HG02870 (cell line): ENCODE measurements at regions not wholly inside any gene's neighbourhood (a gene's known extent, or its start where the extent isn't known, plus 50 kb on each side); places are given as distances from the start of the nearest gene placed in this dataset.

Experiments used
- ATAC-seq: cut with Tn5 transposase; IDR thresholded peaks from one replicate; pipeline ENCODE4 v1.9.1; 2021; ENCODE audit warnings: mild to moderate bottlenecking, moderate library complexity; ENCODE audit not compliant: unreplicated experiment

- ATAC-seq: no peak
Observed at GRCh38 chr2:195606179-195606578, 50.8 kb upstream of the SLC39A10 start.

GRCh38 chr2:195604706-195605105, 52.3 kb upstream of the SLC39A10 start:
- ATAC-seq: no peak

- no peak for ATAC-seq
Observed at GRCh38 chr2:195603998-195604397, 53.0 kb upstream of the SLC39A10 start.

GRCh38 chr2:195603408-195603807, 53.6 kb upstream of the SLC39A10 start:
- no peak for ATAC-seq

DNA sequence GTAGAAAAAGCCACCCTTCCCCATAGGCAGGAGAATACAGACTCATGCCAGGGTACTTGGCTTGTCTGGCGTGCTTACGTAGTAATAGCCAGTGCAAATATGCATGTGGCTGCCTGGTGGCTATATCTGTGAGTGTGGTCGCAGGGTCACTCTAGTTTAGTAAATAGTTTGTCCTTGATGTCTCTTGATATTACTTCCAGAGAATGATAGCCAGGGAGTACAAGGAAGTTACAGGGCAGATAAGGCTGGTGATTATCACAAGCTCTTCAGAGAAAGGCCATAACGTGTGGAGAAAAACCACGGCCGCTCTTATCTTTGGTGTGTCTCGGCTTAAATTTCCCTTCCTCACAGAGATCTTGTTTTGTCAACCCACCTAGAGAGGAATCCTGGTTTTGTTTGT, 54.3 kb upstream of the SLC39A10 start:
- ATAC-seq: no peak

GRCh38 chr2:195601361-195601760, 55.7 kb upstream of the SLC39A10 start:
- ATAC-seq: no peak

DNA sequence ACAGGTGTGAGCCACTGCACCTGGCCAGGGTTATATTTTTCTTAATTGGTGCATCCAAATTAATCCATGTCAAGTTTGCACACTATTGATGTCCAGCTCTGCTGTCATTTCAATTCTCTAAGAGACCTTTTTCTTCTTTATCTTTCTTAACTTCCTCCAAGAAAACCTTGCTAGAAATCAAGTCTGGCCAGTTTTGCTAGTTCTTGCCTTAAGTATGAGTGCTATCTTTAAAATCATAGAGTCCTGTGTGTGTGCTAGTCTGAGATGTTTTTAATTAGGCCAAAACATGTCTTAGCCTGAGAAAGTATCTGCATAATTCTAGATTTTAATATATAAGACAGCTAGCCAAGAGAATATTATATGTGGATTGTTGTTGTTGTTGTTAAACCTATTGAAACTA, 56.2 kb upstream of the SLC39A10 start:
- no peak for ATAC-seq

DNA sequence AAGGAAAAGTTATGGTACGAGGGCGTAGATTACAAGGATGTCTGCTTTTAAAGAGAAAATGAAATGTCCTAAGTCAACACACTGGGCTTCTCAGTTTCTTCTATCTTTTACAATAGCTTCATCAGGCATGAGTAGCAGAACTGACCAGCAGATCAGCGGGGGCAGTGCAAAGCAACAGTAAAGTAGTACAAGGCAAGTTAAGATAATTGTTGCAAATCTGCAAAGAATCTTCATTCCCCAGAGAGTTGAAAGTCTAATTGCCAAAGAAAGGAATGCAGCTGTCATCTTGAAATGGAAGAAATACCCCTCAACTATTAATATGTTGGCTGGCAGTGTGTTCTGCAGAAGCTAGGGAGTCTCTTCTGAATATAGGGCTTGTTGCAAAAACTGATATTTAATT, 60.2 kb upstream of the SLC39A10 start:
- ATAC-seq: no peak

DNA sequence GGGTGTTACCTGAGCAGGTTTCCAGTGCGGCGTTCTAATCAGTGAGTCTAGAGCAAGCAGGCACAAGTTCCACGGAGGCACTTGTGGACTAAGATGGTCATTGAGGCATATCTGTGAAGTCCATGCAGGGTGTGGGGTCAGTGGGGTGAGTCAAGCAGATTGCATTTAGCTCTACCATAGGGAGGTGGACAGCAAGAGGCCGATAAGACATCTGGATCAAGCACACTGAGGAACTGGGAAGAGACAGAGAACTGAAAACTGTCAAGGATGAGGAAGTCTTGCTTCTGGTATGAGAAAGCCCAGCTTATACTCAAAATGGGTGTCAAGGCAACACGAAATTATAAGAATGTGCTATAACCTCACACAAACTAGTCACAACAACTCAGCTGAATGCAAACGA, 61.2 kb upstream of the SLC39A10 start:
- no peak for ATAC-seq

GRCh38 chr2:195594919-195595694, 61.9 kb upstream of the SLC39A10 start:
- ATAC-seq: no peak

- ATAC-seq: no peak
Observed at GRCh38 chr2:195594248-195594647, 62.8 kb upstream of the SLC39A10 start.

DNA sequence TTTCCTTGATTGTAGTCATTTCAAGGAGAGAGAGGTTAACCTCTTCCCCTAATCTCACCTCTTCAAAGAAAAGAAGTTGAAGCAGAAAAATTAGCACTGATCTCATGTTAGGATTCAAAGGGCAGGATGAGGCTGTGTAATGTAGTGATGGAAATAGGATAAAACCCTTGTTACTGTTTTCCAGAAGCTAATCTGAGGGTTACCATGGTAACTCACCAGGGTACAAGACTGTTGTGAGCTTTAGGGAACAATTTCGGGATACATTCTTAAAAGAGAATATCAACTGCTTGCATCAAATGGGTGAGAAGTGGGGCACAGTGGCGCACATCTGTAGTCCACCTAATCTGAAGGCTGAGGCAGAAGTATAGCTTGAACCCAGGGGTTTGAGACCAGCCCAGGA, 64.9 kb upstream of the SLC39A10 start:
- ATAC-seq: no peak

- ATAC-seq: no peak
Observed at GRCh38 chr2:195590861-195591205, 66.2 kb upstream of the SLC39A10 start.

GRCh38 chr2:195590199-195590860, 66.7 kb upstream of the SLC39A10 start:
- ATAC-seq: no peak

- no peak for ATAC-seq
Observed at GRCh38 chr2:195587966-195588365, 69.1 kb upstream of the SLC39A10 start.

GRCh38 chr2:195586062-195586714, 70.8 kb upstream of the SLC39A10 start:
- no peak for ATAC-seq

GRCh38 chr2:195582188-195582587, 74.8 kb upstream of the SLC39A10 start:
- no peak for ATAC-seq

DNA sequence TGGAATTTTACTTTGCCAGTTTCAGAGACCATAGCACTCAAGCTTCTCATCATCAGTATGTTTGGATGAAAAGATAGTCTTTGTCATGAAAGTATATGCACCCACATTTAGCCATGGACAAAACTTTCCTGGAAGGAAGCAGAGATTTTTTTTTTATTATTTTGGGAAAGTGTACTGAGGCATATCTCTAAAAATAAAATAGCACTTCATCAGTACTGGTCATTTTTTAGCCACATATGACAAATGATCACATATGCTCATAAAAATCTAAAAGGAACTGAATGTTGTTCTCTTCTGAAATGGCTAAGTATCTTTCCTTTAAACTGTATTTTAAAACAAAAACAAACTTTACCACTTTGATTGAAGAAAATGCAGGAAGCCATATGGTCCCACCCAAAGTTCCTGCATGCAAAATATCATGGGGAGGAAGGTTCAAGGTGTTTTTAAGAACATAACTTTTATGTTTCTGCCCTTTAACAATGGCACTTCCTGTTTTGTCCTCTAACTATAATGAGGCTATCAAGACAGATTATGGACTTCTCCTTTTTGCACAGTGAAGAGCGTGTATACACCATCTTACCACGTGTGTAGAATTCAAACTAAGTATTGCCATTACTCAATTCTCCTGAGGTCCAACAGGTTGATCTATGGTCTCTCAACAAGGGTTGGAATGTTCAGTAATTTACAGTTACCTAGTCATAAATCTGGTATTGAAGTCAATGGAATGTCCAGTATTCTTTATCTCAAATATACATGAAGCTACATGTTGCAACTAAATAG, 77.1 kb upstream of the SLC39A10 start:
- ATAC-seq: peak; percentile 59

DNA sequence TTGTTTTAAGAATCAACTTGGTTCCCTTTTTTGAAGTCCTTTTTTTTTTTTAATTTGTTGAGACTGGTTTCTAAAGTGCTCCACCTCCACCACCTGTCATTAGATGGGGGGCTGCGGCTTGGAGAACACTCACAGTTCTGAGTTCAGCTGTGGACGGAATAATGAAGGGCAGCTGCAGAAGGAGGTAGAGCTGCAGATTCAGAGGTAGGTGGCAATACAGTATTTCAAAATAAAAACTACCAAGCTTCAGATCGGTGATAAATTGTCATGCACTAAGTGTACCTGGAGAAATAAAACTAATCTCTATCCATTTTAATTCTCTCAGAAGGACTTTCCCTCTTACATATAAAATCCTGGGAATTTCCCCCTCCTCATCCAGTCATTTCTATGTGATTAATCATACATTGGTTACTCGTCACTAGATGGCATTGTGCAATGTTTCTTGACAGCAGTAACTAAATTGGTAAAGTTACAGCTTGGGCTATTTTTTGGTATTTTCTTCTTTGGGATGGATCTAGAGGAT, 81.1 kb upstream of the SLC39A10 start:
- peak; percentile 56 for ATAC-seq

- ATAC-seq: no peak
Observed at GRCh38 chr2:195575016-195575415, 82.0 kb upstream of the SLC39A10 start.

DNA sequence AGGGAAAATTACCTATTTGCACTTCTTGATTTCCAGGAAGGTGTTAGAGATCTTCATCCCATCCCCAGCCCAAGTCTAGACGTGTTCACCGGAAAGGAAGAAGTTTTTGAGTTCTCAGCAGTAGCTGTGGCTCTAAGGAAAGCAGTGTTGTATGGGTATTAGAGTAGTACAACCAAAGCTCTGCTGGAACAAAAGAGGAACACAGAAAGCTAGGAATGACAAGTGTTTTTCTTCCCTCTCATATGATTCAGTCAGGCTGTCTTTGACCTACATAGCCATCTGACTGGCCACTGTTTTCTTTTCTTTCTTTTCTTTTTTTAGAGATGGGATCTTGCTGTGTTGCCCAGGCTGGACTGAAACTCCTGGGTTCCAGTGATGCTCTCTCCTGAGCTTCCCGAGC, 82.7 kb upstream of the SLC39A10 start:
- no peak for ATAC-seq
